ENCODE measurements at regions not wholly inside any gene's neighbourhood (a gene's known extent, or its start where the extent isn't known, plus 50 kb on each side); places are given as distances from the start of the nearest gene placed in this dataset.
"Not testable (repeated sequence)": the region's sequence is repeated elsewhere in the genome, so short reads cannot be mapped to it uniquely, and the experiment has no call there.

- DNase-seq (ENCODE audit: extremely low spot score); H3K4me3 ChIP-seq; H3K4me1 ChIP-seq; H3K27me3 ChIP-seq; H3K27ac ChIP-seq (replicated peaks in 1 of 4); intact Hi-C loops (cut with DNase I); H3K9me3 ChIP-seq: not testable (repeated sequence)
- H3K36me3 ChIP-seq: peaks cover 0 to 22% (median 6%) of the 10 kb centered on the region in 4 donors
These were observed 87.7 kb downstream of the FOXD4L6 start for GRCh38 chr9:41040705-41041342.

GRCh38 chr9:41035276-41035675 is 93.2 kb downstream of the FOXD4L6 start:
- H3K4me1 ChIP-seq; H3K4me3 ChIP-seq; H3K27me3 ChIP-seq; intact Hi-C loops (cut with DNase I); H3K9me3 ChIP-seq; DNase-seq (ENCODE audit: extremely low spot score): not testable (repeated sequence)
- Histone ChIP-seq H3K36me3 (peaks cover 0 to 36% (median 12%) of the 10 kb centered on the region in 4 donors), H3K27ac (replicated peaks in 1 of 4) (peak overlapping the region in 1 of 4 donors; percentile 24)
- 79% methylated on average over 1 of the region's 1 CpG for WGBS

- intact Hi-C loops (cut with DNase I); H3K4me3 ChIP-seq; DNase-seq (ENCODE audit: extremely low spot score); H3K9me3 ChIP-seq; H3K27me3 ChIP-seq; H3K4me1 ChIP-seq: not testable (repeated sequence)
- Histone ChIP-seq H3K27ac (replicated peaks in 1 of 4) (peak overlapping the region in 2 of 4 donors; percentile 5 to 24), H3K36me3 (peaks cover 0 to 32% (median 9%) of the 10 kb centered on the region in 4 donors)
- WGBS: 82% methylated on average over 1 of the region's 1 CpG
These were observed 93.7 kb downstream of the FOXD4L6 start for GRCh38 chr9:41034699-41035197.

- DNase-seq (ENCODE audit: extremely low spot score); intact Hi-C loops (cut with DNase I); H3K27ac ChIP-seq (replicated peaks in 1 of 4); H3K27me3 ChIP-seq; H3K9me3 ChIP-seq; H3K4me3 ChIP-seq; H3K4me1 ChIP-seq: not testable (repeated sequence)
- peaks cover 0 to 23% (median 7%) of the 10 kb centered on the region in 4 donors for H3K36me3 ChIP-seq
- 71% methylated on average over 4 of the region's 4 CpGs for WGBS
These were observed 94.6 kb downstream of the FOXD4L6 start for GRCh38 chr9:41033877-41034276.

- peaks cover 0 to 18% (median 8%) of the 10 kb centered on the region in 4 donors for H3K36me3 ChIP-seq
- H3K4me3 ChIP-seq; H3K9me3 ChIP-seq; intact Hi-C loops (cut with DNase I); DNase-seq (ENCODE audit: extremely low spot score); H3K27me3 ChIP-seq; H3K4me1 ChIP-seq; H3K27ac ChIP-seq (replicated peaks in 1 of 4): not testable (repeated sequence)
- 73% methylated on average over 3 of the region's 3 CpGs for WGBS
These were observed 95.1 kb downstream of the FOXD4L6 start for GRCh38 chr9:41033360-41033759.

GRCh38 chr9:41026912-41027676 is 101.4 kb downstream of the FOXD4L6 start:
- H3K9me3 ChIP-seq; DNase-seq (ENCODE audit: extremely low spot score); H3K4me1 ChIP-seq; intact Hi-C loops (cut with DNase I); H3K4me3 ChIP-seq; H3K36me3 ChIP-seq; H3K27me3 ChIP-seq; H3K27ac ChIP-seq (replicated peaks in 1 of 4): not testable (repeated sequence)
- 89% methylated on average over 6 of the region's 6 CpGs for WGBS

GRCh38 chr9:41022365-41022764 is 106.1 kb downstream of the FOXD4L6 start:
- intact Hi-C loops (cut with DNase I); H3K4me1 ChIP-seq; H3K9me3 ChIP-seq; DNase-seq (ENCODE audit: extremely low spot score); H3K27me3 ChIP-seq; H3K27ac ChIP-seq (replicated peaks in 1 of 4); H3K4me3 ChIP-seq: not testable (repeated sequence)
- peaks cover 0 to 25% (median 12%) of the 10 kb centered on the region in 4 donors for H3K36me3 ChIP-seq
- 89% methylated on average over 3 of the region's 4 CpGs for WGBS

GRCh38 chr9:41019858-41020562 is 108.5 kb downstream of the FOXD4L6 start:
- DNase-seq (ENCODE audit: extremely low spot score); H3K4me1 ChIP-seq; H3K27ac ChIP-seq (replicated peaks in 1 of 4); intact Hi-C loops (cut with DNase I); H3K9me3 ChIP-seq; H3K4me3 ChIP-seq; H3K27me3 ChIP-seq: not testable (repeated sequence)
- peaks cover 0 to 38% (median 16%) of the 10 kb centered on the region in 4 donors for H3K36me3 ChIP-seq
- 100% methylated on average over 1 of the region's 1 CpG for WGBS

- H3K36me3 ChIP-seq: peaks cover 0 to 46% (median 19%) of the 10 kb centered on the region in 4 donors
- H3K4me1 ChIP-seq; H3K27me3 ChIP-seq; H3K4me3 ChIP-seq; H3K27ac ChIP-seq (replicated peaks in 1 of 4); DNase-seq (ENCODE audit: extremely low spot score); H3K9me3 ChIP-seq; intact Hi-C loops (cut with DNase I): not testable (repeated sequence)
- WGBS: 56% methylated on average over 3 of the region's 3 CpGs
These were observed 109.5 kb downstream of the FOXD4L6 start for GRCh38 chr9:41018948-41019347.

- 100% methylated on average over 1 of the region's 2 CpGs for WGBS
- peaks cover 0 to 63% (median 30%) of the 10 kb centered on the region in 4 donors for H3K36me3 ChIP-seq
- intact Hi-C loops (cut with DNase I); DNase-seq (ENCODE audit: extremely low spot score); H3K27me3 ChIP-seq; H3K9me3 ChIP-seq; H3K27ac ChIP-seq (replicated peaks in 1 of 4); H3K4me1 ChIP-seq; H3K4me3 ChIP-seq: not testable (repeated sequence)
These were observed 111.8 kb downstream of the FOXD4L6 start for GRCh38 chr9:41016699-41017098.

- 68% methylated on average over 8 of the region's 8 CpGs for WGBS
- H3K27me3 ChIP-seq; DNase-seq (ENCODE audit: extremely low spot score); H3K4me3 ChIP-seq; intact Hi-C loops (cut with DNase I); H3K9me3 ChIP-seq; H3K27ac ChIP-seq (replicated peaks in 1 of 4): not testable (repeated sequence)
- Histone ChIP-seq H3K36me3 (peaks cover 2 to 35% (median 5%) of the 10 kb centered on the region in 4 donors), H3K4me1 (peaks cover 3 to 25% (median 21%) of the 10 kb centered on the region in 4 donors)
These were observed 128.4 kb downstream of the FOXD4L6 start for GRCh38 chr9:40999952-41000700.

GRCh38 chr9:40995490-40995889 is 133.0 kb downstream of the FOXD4L6 start:
- intact Hi-C loops (cut with DNase I); H3K9me3 ChIP-seq; H3K27me3 ChIP-seq; H3K27ac ChIP-seq (replicated peaks in 1 of 4); DNase-seq (ENCODE audit: extremely low spot score); H3K4me3 ChIP-seq: not testable (repeated sequence)
- H3K4me1 ChIP-seq: peaks cover 18 to 60% (median 56%) of the 10 kb centered on the region in 4 donors
- peaks cover 3 to 35% (median 5%) of the 10 kb centered on the region in 4 donors for H3K36me3 ChIP-seq
- 88% methylated on average over 4 of the region's 4 CpGs for WGBS

All from esophagus muscularis mucosa (tissue), 4 donors.